HCT116 (cell line): ENCODE measurements at regions not wholly inside any gene's neighbourhood (a gene's known extent, or its start where the extent isn't known, plus 50 kb on each side); places are given as distances from the start of the nearest gene placed in this dataset.

Experiments used
- ATAC-seq: fragments of 200-7000 bp; cut with Tn5 transposase; 2 replicates; pipeline ENCODE4 v1.9.1; 2020; ENCODE audit warnings: mild to moderate bottlenecking, moderate library complexity
- BruUV-seq: library from RNA; stranded (reverse); fragments of 400-500 nt; replicated peaks from 2 replicates; lab custom pipeline; 2021; lab: Mats Ljungman, UMichigan
- CTCF ChIA-PET: fragments of 300-600 bp; sonication (Branson Sonifier 250); formaldehyde crosslinking; loops from one replicate; lab custom pipeline; 2021; ENCODE audit warnings: antibody characterized with exemption; lab: Charles Lee
- POLR2A ChIA-PET: fragments of 300-600, 350-600 bp; sonication (Branson Sonifier 250); formaldehyde crosslinking; loops from one replicate; lab custom pipeline; 2021; ENCODE audit warnings: antibody characterized with exemption; lab: Charles Lee
- RAD21 ChIA-PET, 2 experiments: fragments of 300-600 bp; sonication (Branson Sonifier 250); formaldehyde crosslinking; loops; one replicate each; lab custom pipeline; 2023; ENCODE audit warnings: low total read pairs in 2 of 2; ENCODE audit not compliant: uncharacterized antibody in 2 of 2, unreplicated experiment in 2 of 2, low non-redundant PET in 1 of 2; lab: Charles Lee
- DNase-seq: peaks from one replicate; pipeline ENCODE4 v3.0.0-alpha.2; 2010; ENCODE audit warnings: low read depth, low spot score
- H2AFZ ChIP-seq: fragments of 200-600 bp; shearing (Covaris generic), sonication (generic); 2 replicates; pipeline ENCODE4 v1.6.1; 2017; ENCODE audit warnings: low read depth, mixed run types, mixed read lengths, antibody characterized with exemption, low read length; ENCODE audit not compliant: poor library complexity, severe bottlenecking
- H3K27ac ChIP-seq: 2 replicates; pipeline ENCODE4 v1.5.1; 2012; ENCODE audit warnings: low read depth, low read length
- H3K27me3 ChIP-seq: fragments of 200-600 bp; sonication (generic); 2 replicates; pipeline ENCODE4 v1.6.1; 2016; ENCODE audit warnings: mixed run types, low read length, mixed read lengths; ENCODE audit not compliant: insufficient read depth
- H3K36me3 ChIP-seq, 2 experiments: fragments of 200-500 bp in 1 of 2; fragments of 200-600 bp in 1 of 2; sonication (Bioruptor generic) in 1 of 2; sonication (generic) in 1 of 2; 2 replicates each; pipeline versions ENCODE4 v1.5.1 to v1.6.1; 2014 to 2016; ENCODE audit warnings: low read length in 2 of 2, inconsistent platforms in 1 of 2, mixed read lengths in 1 of 2, mixed run types in 1 of 2; ENCODE audit not compliant: insufficient read depth in 2 of 2, control insufficient read depth in 1 of 2
- H3K4me1 ChIP-seq, 2 experiments: fragments of 200-600 bp in 1 of 2; sonication (generic) in 1 of 2; 2 replicates each; pipeline versions ENCODE4 v1.5.1 to v1.6.1; 2012 to 2017; ENCODE audit warnings: low read length in 2 of 2, inconsistent platforms in 1 of 2, mild to moderate bottlenecking in 1 of 2, mixed read lengths in 1 of 2, mixed run types in 1 of 2, moderate library complexity in 1 of 2; ENCODE audit not compliant: insufficient read depth in 2 of 2, control insufficient read depth in 1 of 2
- H3K4me2 ChIP-seq: fragments of 200-600 bp; sonication (generic); 2 replicates; pipeline ENCODE4 v1.6.1; 2017; ENCODE audit warnings: mixed run types, low read length, mixed read lengths
- H3K4me3 ChIP-seq, 2 experiments: fragments of 200-600 bp in 1 of 2; sonication (generic) in 1 of 2; replicated peaks in 1 of 2; 2 replicates each; pipeline ENCODE4 v1.5.1; 2011 to 2016; ENCODE audit warnings: low read length in 2 of 2, control low read depth in 1 of 2, low read depth in 1 of 2, mild to moderate bottlenecking in 1 of 2, mixed read lengths in 1 of 2, mixed run types in 1 of 2
- H3K79me2 ChIP-seq: fragments of 200-600 bp; sonication (generic); 2 replicates; pipeline ENCODE4 v1.6.1; 2017; ENCODE audit warnings: mild to moderate bottlenecking, mixed run types, low read length, moderate library complexity, mixed read lengths; ENCODE audit not compliant: insufficient read depth
- H3K9ac ChIP-seq: fragments of 200-600 bp; sonication (generic); 2 replicates; pipeline ENCODE4 v1.6.1; 2016; ENCODE audit warnings: low read length, mixed read lengths
- H3K9me2 ChIP-seq: fragments of 200-600 bp; sonication (generic), shearing (Covaris generic); 2 replicates; pipeline ENCODE4 v1.6.1; 2017; ENCODE audit warnings: mixed run types, mild to moderate bottlenecking, moderate library complexity; ENCODE audit not compliant: insufficient read depth
- H3K9me3 ChIP-seq, 2 experiments: fragments of 200-500 bp in 1 of 2; fragments of 200-600 bp in 1 of 2; sonication (Bioruptor generic) in 1 of 2; sonication (generic) in 1 of 2; 2 replicates each; pipeline ENCODE4 v1.6.1; 2014 to 2017; ENCODE audit warnings: low read length in 2 of 2, mixed read lengths in 2 of 2, inconsistent platforms in 1 of 2, low read depth in 1 of 2, mild to moderate bottlenecking in 1 of 2, mixed run types in 1 of 2, moderate library complexity in 1 of 2; ENCODE audit not compliant: control insufficient read depth in 1 of 2, insufficient read depth in 1 of 2
- H4K20me1 ChIP-seq: fragments of 200-600 bp; sonication (generic), shearing (Covaris generic); 2 replicates; pipeline ENCODE4 v1.6.1; 2017; ENCODE audit warnings: mixed run types, mild to moderate bottlenecking, moderate library complexity; ENCODE audit not compliant: insufficient read depth
- ATF3 ChIP-seq: IDR thresholded peaks from 2 replicates; pipeline ENCODE4 v1.6.1; 2012
- CBX3 ChIP-seq: IDR thresholded peaks from 2 replicates; pipeline ENCODE4 v1.6.1; 2012; ENCODE audit warnings: low read depth
- CTCF ChIP-seq, 3 experiments: fragments of 200-600 bp in 1 of 3; sonication (generic) in 1 of 3; IDR thresholded peaks in 2 of 3; conservative IDR thresholded peaks in 1 of 3; 2 replicates each; pipeline ENCODE4 v1.5.1; 2012 to 2017; ENCODE audit warnings: low read depth in 2 of 3, low read length in 2 of 3, antibody characterized with exemption in 1 of 3, borderline replicate concordance in 1 of 3, control low read depth in 1 of 3, mild to moderate bottlenecking in 1 of 3, mixed read lengths in 1 of 3, mixed run types in 1 of 3, moderate library complexity in 1 of 3; ENCODE audit not compliant: insufficient read depth in 1 of 3
- EGR1 ChIP-seq: IDR thresholded peaks from 2 replicates; pipeline ENCODE4 v1.6.1; 2012; ENCODE audit warnings: low read depth
- EZH2phosphoT487 ChIP-seq: fragments of 200-600 bp; IDR thresholded peaks from 2 replicates; pipeline ENCODE4 v1.6.1; 2018; ENCODE audit warnings: antibody characterized with exemption, borderline replicate concordance
- FOSL1 ChIP-seq: IDR thresholded peaks from 2 replicates; pipeline ENCODE4 v1.6.1; 2012; ENCODE audit warnings: low read depth
- JUND ChIP-seq: IDR thresholded peaks from 2 replicates; pipeline ENCODE4 v1.6.1; 2012
- MAX ChIP-seq: IDR thresholded peaks from 2 replicates; pipeline ENCODE4 v1.6.1; 2012
- POLR2AphosphoS5 ChIP-seq: IDR thresholded peaks from 2 replicates; pipeline ENCODE4 v1.6.1; 2011; ENCODE audit warnings: mild to moderate bottlenecking, low read depth, low read length, moderate library complexity
- RAD21 ChIP-seq: IDR thresholded peaks from 2 replicates; pipeline ENCODE4 v1.6.1; 2012; ENCODE audit warnings: low read depth, mild to moderate bottlenecking
- SIN3A ChIP-seq: IDR thresholded peaks from 2 replicates; pipeline ENCODE4 v1.6.1; 2012; ENCODE audit warnings: low read depth
- SRF ChIP-seq: IDR thresholded peaks from 2 replicates; pipeline ENCODE4 v1.6.1; 2012; ENCODE audit warnings: low read depth
- ZBTB33 ChIP-seq: IDR thresholded peaks from 2 replicates; pipeline ENCODE4 v1.6.1; 2011; ENCODE audit warnings: mild to moderate bottlenecking, low read length, moderate library complexity; ENCODE audit not compliant: insufficient replicate concordance; ENCODE audit errors: extremely low read depth
- ZNF274 ChIP-seq: fragments of 200-500 bp; sonication (Bioruptor generic); IDR thresholded peaks from 2 replicates; pipeline ENCODE4 v1.6.1; 2014; ENCODE audit warnings: mild to moderate bottlenecking, low read depth, low read length, inconsistent platforms
- intact Hi-C: fragments of 100-400 bp; cut with micrococcal nuclease; formaldehyde crosslinking; loops from 2 replicates; pipeline ENCODE4 v1.10.0; 2022

- CTCF ChIA-PET, result no interaction called here
- ATAC-seq, result no peak
- no peak overlapping the region for H3K9ac ChIP-seq
- intact Hi-C loops, result no loop called here
- no peak overlapping the region for H3K4me2 ChIP-seq
- H3K36me3 ChIP-seq, result no peaks in the 10 kb centered on the region
- H3K9me2 ChIP-seq, result no peaks in the 10 kb centered on the region
- no peak for DNase-seq
- H3K4me3 ChIP-seq, result no peak overlapping the region
- H3K4me1 ChIP-seq, result no peaks in the 10 kb centered on the region
- no peak overlapping the region for H2AFZ ChIP-seq
- H3K27me3 ChIP-seq, result no peaks in the 10 kb centered on the region
- BruUV-seq, result no TSS peak
- no peaks in the 10 kb centered on the region for H3K9me3 ChIP-seq
- POLR2A ChIA-PET, result no interaction called here
- no peaks in the 10 kb centered on the region for H3K79me2 ChIP-seq
- no peak overlapping the region for H3K27ac ChIP-seq
- RAD21 ChIA-PET, result no interaction called here
- no peaks in the 10 kb centered on the region for H4K20me1 ChIP-seq
- TF ChIP-seq POLR2AphosphoS5, result no peak
- TF ChIP-seq EZH2phosphoT487, result no peak
- no peak for TF ChIP-seq SIN3A
- no peak for TF ChIP-seq ZNF274
- no peak for TF ChIP-seq ATF3
- TF ChIP-seq MAX, result no peak
- no peak for TF ChIP-seq EGR1
- TF ChIP-seq CBX3, result no peak
- no peak for TF ChIP-seq RAD21
- TF ChIP-seq ZBTB33, result no peak
- TF ChIP-seq FOSL1, result no peak
- TF ChIP-seq SRF, result no peak
- no peak for TF ChIP-seq JUND
- no peak for TF ChIP-seq CTCF (IDR thresholded peaks at IDR 0.05 in 2 of 3, conservative IDR thresholded peaks at IDR 0.05 in 1 of 3; ENCODE audit: borderline replicate concordance in 1 of 3, insufficient read depth in 1 of 3, low read depth in 2 of 3, low read length in 2 of 3)
Measured at GRCh38 chr4:28921886-28922285, 1798.3 kb upstream of the PCDH7 start.
